RKO (cell line): ENCODE measurements at regions not wholly inside any gene's neighbourhood (a gene's known extent, or its start where the extent isn't known, plus 50 kb on each side); places are given as distances from the start of the nearest gene placed in this dataset.
"Not testable (repeated sequence)": the region's sequence is repeated elsewhere in the genome, so short reads cannot be mapped to it uniquely, and the experiment has no call there.

Experiments
- DNase-seq: peaks from one replicate; pipeline ENCODE4 v3.0.0-alpha.2; 2016; ENCODE audit warnings: low spot score

- DNase-seq, result peak; percentile 76
Measured at GRCh38 chr7:35975851-35976454, 175.1 kb downstream of the SEPTIN7 start.

- not testable (repeated sequence) for DNase-seq
Measured at GRCh38 chr7:35978816-35979640, 174.0 kb upstream of the EEPD1 start.

GRCh38 chr7:35982600-35982999 lies 170.5 kb upstream of the EEPD1 start:
- no peak for DNase-seq

- no peak for DNase-seq
Measured at GRCh38 chr7:35983626-35984025, 169.4 kb upstream of the EEPD1 start.

- peak; percentile 51 for DNase-seq
Measured at GRCh38 chr7:35985126-35985754, 167.8 kb upstream of the EEPD1 start.

- DNase-seq, result no peak
Measured at GRCh38 chr7:35987016-35987415, 166.0 kb upstream of the EEPD1 start.

GRCh38 chr7:35988105-35988504 lies 164.9 kb upstream of the EEPD1 start:
- no peak for DNase-seq

GRCh38 chr7:35988818-35989217 lies 164.2 kb upstream of the EEPD1 start:
- no peak for DNase-seq

- no peak for DNase-seq
Measured at GRCh38 chr7:35991511-35992232, 161.4 kb upstream of the EEPD1 start.

- no peak for DNase-seq
Measured at GRCh38 chr7:35992436-35992835, 160.6 kb upstream of the EEPD1 start.

GRCh38 chr7:35993113-35993512 lies 159.9 kb upstream of the EEPD1 start:
- DNase-seq, result no peak

- DNase-seq, result no peak
Measured at GRCh38 chr7:35993676-35994606, 159.1 kb upstream of the EEPD1 start.

- DNase-seq, result no peak
Measured at GRCh38 chr7:35995334-35995733, 157.7 kb upstream of the EEPD1 start.

GRCh38 chr7:35998481-35998880 lies 154.6 kb upstream of the EEPD1 start:
- DNase-seq, result no peak

GRCh38 chr7:36001546-36001945 lies 151.5 kb upstream of the EEPD1 start:
- no peak for DNase-seq

GRCh38 chr7:36002900-36003299 lies 150.2 kb upstream of the EEPD1 start:
- DNase-seq, result no peak

- DNase-seq, result no peak
Measured at GRCh38 chr7:36003343-36003742, 149.7 kb upstream of the EEPD1 start.

- no peak for DNase-seq
Measured at GRCh38 chr7:36005293-36005692, 147.8 kb upstream of the EEPD1 start.

- no peak for DNase-seq
Measured at GRCh38 chr7:36005876-36006275, 147.2 kb upstream of the EEPD1 start.

GRCh38 chr7:36006636-36007229 lies 146.3 kb upstream of the EEPD1 start:
- no peak for DNase-seq
